NCI-H69 (cell line): ENCODE measurements at regions not wholly inside any gene's neighbourhood (a gene's known extent, or its start where the extent isn't known, plus 50 kb on each side); places are given as distances from the start of the nearest gene placed in this dataset.

Experiments used
- DNase-seq: peaks from one replicate; lab custom pipeline; 2025; lab: John Stamatoyannopoulos, UW

- DNase-seq = peak; percentile 26
Measured at GRCh38 chr1:222288053-222288452, 259.9 kb downstream of the HHIPL2 start.

GRCh38 chr1:222286011-222286410, 261.9 kb downstream of the HHIPL2 start:
- peak; percentile 35 for DNase-seq

GRCh38 chr1:222285526-222285925, 262.4 kb downstream of the HHIPL2 start:
- DNase-seq = no peak

GRCh38 chr1:222284466-222284865, 263.4 kb downstream of the HHIPL2 start:
- DNase-seq = no peak

- peak; percentile 31 for DNase-seq
Measured at GRCh38 chr1:222283147-222283768, 264.6 kb downstream of the HHIPL2 start.

- no peak for DNase-seq
Measured at GRCh38 chr1:222279591-222279990, 268.3 kb downstream of the HHIPL2 start.

- no peak for DNase-seq
Measured at GRCh38 chr1:222278501-222278900, 269.4 kb downstream of the HHIPL2 start.

GRCh38 chr1:222275729-222276465, 272.0 kb downstream of the HHIPL2 start:
- DNase-seq = peak; percentile 97

GRCh38 chr1:222275001-222275728, 272.7 kb downstream of the HHIPL2 start:
- DNase-seq = peak; percentile 40

GRCh38 chr1:222266223-222267196, 281.4 kb downstream of the HHIPL2 start:
- peak; percentile 66 for DNase-seq

- DNase-seq = no peak
Measured at GRCh38 chr1:222263791-222264190, 284.1 kb downstream of the HHIPL2 start.

GRCh38 chr1:222257027-222257426, 290.9 kb downstream of the HHIPL2 start:
- DNase-seq = peak; percentile 46

- DNase-seq = no peak
Measured at GRCh38 chr1:222256058-222256457, 291.8 kb downstream of the HHIPL2 start.

- no peak for DNase-seq
Measured at GRCh38 chr1:222252788-222253187, 295.1 kb downstream of the HHIPL2 start.

- no peak for DNase-seq
Measured at GRCh38 chr1:222251847-222252246, 296.1 kb downstream of the HHIPL2 start.

GRCh38 chr1:222250376-222250775, 297.5 kb downstream of the HHIPL2 start:
- no peak for DNase-seq

- peak; percentile 91 for DNase-seq
Measured at GRCh38 chr1:222247811-222248310, 300.0 kb downstream of the HHIPL2 start.

GRCh38 chr1:222247081-222247480, 300.8 kb downstream of the HHIPL2 start:
- peak; percentile 88 for DNase-seq

- DNase-seq = peak; percentile 92
Measured at GRCh38 chr1:222243902-222244301, 304.0 kb downstream of the HHIPL2 start.

GRCh38 chr1:222242492-222242891, 305.4 kb downstream of the HHIPL2 start:
- peak; percentile 61 for DNase-seq

- DNase-seq = peak; percentile 99
Measured at GRCh38 chr1:222241410-222241809, 306.5 kb downstream of the HHIPL2 start.
